NCI-H69 (cell line): ENCODE measurements at regions not wholly inside any gene's neighbourhood (a gene's known extent, or its start where the extent isn't known, plus 50 kb on each side); places are given as distances from the start of the nearest gene placed in this dataset.
A peak's percentile ranks its signal among the peaks of the same experiment; 100 is the strongest.

Experiments
- DNase-seq: peaks from one replicate; lab custom pipeline; 2025; lab: John Stamatoyannopoulos, UW

- no peak for DNase-seq
Measured at GRCh38 chr4:136927172-136927571, 605.1 kb downstream of the PCDH18 start.

GRCh38 chr4:136925203-136925602 is 607.1 kb downstream of the PCDH18 start:
- DNase-seq = no peak

GRCh38 chr4:136922066-136922465 is 610.2 kb downstream of the PCDH18 start:
- no peak for DNase-seq

DNA sequence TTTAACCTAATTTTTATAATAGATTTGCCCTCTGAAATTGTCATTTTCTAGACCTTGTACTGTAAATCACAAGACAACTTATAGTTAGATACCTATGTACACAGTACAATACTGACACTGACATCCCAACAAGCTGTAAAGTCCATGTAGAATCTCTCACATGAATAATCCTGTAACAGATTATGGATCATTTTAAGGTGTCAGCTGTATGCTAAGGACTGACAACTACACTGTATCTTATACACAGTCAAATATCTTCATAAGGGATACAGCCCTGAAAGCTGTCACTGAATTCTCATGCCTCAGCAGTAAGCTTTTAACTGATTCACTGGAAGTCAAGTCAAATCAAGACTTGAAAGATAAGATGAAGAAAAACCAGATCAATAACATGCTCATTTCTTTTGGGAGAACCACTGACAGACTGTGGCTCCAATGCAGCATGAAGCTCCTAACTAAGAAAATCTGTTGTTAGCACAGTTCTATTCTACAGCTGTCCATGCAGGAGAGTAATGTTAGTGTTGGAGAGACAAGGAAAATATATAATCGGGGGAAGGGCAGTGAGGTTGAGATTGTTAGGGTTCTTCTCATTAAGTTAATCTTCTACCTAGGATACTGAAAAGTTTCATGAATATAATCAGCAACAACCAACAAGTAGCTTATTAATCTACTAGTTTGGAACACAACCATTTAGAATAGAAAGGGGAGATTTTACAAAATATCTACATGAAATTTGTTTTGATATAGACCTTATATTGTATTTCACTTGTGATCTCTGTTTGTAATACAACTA is 612.0 kb downstream of the PCDH18 start:
- DNase-seq = no peak

DNA sequence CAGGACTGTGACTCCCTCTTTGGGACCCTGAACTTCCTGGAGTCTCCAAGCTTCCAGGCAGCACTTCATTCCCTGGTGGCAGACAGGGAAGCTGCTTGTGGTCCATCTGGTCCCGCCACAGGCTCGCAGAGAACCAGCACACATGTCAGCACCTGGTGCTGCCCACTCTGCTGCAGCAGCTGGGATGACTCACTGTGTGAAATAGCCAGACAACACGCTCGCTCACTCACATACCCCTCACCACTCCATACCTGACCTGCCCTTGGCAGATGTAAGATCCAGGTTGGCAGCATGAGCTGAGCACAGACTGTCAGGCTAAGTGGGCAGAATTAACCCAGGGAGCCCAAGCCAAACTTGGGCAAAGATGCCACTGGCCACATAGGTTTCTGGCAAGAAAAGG is 613.5 kb downstream of the PCDH18 start:
- DNase-seq = no peak

DNA sequence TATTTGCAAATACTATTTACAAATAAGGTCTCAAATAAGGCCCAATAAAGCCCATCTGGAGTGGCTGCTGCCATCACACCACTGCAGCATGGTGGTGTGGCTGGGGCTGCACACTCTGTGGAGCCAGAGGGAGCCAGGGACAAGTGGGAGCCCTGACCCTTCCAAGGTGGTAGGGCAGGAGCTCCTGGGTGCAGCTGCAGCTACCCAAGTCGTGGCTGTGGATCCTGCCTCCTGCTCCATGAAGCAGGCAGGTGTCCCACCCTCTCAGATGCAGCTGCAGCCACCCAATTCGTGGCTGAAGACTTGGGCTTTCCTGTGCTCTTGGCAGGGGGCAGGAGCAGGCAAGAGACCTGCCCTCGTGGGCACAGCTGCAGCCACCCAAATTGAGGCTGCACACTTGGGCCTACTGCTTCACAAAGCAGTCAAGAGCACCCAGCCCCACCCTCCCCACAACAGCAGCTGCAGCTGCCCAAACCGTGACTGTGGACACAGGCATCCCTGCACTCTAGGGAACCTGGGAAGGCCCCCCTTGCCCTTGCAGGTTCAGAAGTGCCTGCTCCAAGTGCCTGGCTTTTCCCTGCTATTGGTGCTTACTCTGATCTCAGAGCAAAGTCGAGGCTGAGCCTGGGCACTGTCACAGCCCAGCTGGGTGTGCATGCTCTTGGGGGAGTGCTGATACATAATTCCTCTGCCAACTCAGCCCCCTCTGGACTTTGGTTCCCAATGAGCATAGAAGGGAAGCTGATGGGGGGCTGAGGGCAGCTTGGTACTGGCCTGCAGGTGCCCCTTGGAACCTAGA is 614.8 kb downstream of the PCDH18 start:
- DNase-seq = no peak

GRCh38 chr4:136909626-136910025 is 622.7 kb downstream of the PCDH18 start:
- peak; percentile 95 for DNase-seq

DNA sequence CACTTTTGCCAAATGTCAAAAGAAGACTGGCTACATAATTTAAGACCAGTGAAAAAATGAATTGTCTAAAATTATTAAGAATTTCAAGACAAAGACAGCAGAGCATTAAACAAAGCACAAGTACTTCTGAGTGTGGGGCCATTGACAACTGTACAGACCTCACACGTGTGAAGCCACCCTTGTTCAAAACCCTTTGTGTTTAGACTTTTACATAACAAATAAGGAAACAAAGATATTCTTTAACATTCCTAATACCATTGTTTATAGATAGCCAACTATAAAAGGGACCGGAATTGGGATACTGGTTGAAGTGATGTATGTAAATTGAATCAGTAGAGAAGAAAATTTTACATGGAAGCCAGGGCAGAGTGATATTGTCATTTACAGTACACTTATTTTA is 624.2 kb downstream of the PCDH18 start:
- DNase-seq = no peak

DNA sequence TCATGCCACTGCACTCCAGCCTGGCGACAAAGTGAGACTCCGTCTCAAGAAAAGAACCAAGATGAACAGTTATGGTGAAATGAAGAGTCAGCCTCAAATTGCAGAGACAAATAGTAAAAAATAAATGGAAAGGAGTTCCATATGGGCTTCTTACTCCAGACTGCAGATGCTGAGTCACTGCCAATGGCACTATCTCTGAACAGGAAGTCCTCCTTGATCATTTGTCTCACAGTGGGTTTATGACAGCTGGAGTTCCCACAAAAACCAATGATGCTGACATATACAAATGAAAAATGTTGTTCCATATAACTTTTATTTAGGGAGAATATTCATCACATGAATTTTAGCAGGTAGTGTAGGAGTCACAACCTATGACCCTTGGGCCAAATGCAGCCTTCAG is 631.6 kb downstream of the PCDH18 start:
- DNase-seq = peak; percentile 5

- no peak for DNase-seq
Measured at GRCh38 chr4:136898590-136899248, 633.6 kb downstream of the PCDH18 start.

DNA sequence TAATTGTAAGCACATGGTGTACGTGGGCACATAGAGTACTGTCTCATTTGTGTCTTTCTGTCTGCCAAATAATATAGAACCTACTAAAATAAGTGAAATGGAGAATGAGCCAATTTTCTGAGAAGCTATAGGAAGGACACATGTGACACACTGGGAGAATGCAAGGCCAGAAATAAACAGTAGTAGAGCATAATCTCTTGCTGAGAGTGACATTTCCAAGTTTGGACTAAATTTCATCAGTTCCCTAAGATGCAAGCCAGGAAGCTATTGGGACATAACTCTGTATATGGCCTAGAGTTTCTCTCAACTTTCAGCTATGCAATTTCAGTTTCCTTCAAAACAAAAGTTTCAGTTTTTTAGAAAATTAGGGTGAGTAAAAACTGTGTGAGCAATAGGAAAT is 638.7 kb downstream of the PCDH18 start:
- no peak for DNase-seq

GRCh38 chr4:136881666-136882065 is 650.6 kb downstream of the PCDH18 start:
- DNase-seq = no peak

- peak; percentile 59 for DNase-seq
Measured at GRCh38 chr4:136873555-136873954, 658.7 kb downstream of the PCDH18 start.

- DNase-seq = no peak
Measured at GRCh38 chr4:136867465-136867864, 664.8 kb downstream of the PCDH18 start.

- peak; percentile 3 for DNase-seq
Measured at GRCh38 chr4:136865526-136865925, 666.8 kb downstream of the PCDH18 start.

DNA sequence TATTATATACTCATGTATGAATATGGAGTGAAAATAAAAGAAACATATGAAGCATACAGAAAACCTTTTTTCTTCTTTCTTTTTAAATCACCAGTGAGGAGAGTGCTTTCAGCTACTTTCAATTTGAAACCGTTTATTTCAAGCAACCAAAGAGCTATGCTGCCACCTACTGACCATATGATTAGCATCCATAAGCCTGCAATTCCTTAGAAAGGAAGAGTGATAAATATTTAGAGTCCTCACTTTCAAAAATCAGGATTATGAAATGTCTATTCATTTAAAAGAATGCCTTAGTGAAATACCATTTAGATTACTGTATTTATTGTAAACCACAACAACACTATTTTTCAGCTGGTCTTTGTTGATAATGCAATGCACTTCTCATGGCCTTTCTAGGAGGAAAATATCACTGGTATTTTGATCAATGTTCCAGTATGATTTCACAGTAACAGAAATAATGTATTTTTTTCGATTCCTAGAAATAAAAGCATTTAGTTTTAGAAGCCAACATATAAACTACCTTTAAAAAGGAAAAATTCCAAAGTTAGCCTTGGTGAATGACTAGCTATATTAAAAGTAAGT is 667.6 kb downstream of the PCDH18 start:
- peak; percentile 80 for DNase-seq

- DNase-seq = peak; percentile 28
Measured at GRCh38 chr4:136863756-136864155, 668.5 kb downstream of the PCDH18 start.

- DNase-seq = no peak
Measured at GRCh38 chr4:136862653-136863052, 669.6 kb downstream of the PCDH18 start.

GRCh38 chr4:136861091-136861490 is 671.2 kb downstream of the PCDH18 start:
- peak; percentile 25 for DNase-seq

DNA sequence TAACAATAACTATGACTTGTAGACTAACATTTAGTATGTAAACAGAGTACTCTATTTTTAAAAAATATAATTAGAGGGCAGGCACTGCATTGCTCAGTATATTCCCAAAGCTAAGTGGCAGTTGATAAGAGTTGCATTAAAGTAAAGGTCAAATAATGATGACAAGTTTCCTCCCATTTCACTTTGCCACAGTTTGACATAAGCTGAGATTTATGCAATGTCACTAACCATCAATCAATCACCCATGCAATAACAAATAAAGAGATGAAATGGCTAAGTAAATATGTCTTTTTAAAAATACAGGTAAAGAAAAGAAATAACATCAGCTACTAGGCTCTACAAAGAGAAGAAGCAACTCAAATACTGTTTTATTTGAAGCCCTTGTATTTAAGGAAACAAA is 673.4 kb downstream of the PCDH18 start:
- peak; percentile 14 for DNase-seq

DNA sequence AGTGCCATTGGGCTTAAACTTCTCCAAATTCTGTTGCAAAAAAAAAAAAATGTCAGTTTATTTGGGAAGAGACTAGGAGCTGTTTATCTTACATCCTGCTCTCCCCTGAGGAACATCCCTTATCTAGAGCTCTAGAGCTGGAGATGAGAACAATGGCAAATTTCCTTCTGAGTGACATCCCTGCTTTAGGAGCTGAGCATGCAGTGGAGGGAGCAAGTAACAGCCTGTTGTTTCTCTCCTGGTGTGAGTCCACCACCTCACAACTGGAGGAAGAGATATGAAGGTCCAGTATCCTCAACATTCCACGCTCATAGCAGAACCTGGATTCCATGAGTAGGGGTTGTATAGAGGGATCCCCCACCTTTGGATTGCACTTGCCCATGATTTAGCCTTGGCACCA is 676.4 kb downstream of the PCDH18 start:
- DNase-seq = no peak

- DNase-seq = no peak
Measured at GRCh38 chr4:136850446-136850845, 681.8 kb downstream of the PCDH18 start.
